HEK293 (cell line): ENCODE measurements at regions not wholly inside any gene's neighbourhood (a gene's known extent, or its start where the extent isn't known, plus 50 kb on each side); places are given as distances from the start of the nearest gene placed in this dataset.

ENCODE experiments used
- CTCF ChIA-PET: fragments of 350-600 bp; formaldehyde crosslinking; extraction: SDS; loops from one replicate; lab custom pipeline; 2021; ENCODE audit warnings: antibody characterized with exemption; lab: Yijun Ruan, JAX
- POLR2A ChIA-PET: fragments of 300-600 bp; formaldehyde crosslinking; extraction: SDS; loops from one replicate; lab custom pipeline; 2020; ENCODE audit warnings: antibody characterized with exemption, inconsistent platforms; lab: Yijun Ruan, JAX
- H3K27ac ChIP-seq: fragments of 200-500 bp; sonication (Bioruptor generic); 2 replicates; pipeline ENCODE4 v1.5.1; 2014; ENCODE audit warnings: low read depth, low read length, control low read depth, inconsistent platforms; ENCODE audit errors: extremely low read depth
- H3K36me3 ChIP-seq, 2 experiments: fragments of 200-500 bp in 1 of 2; sonication (Bioruptor generic) in 1 of 2; 1 replicate in 1 of 2; 2 replicates in 1 of 2; pipeline ENCODE4 v1.5.1; 2014 to 2017; ENCODE audit warnings: inconsistent platforms in 2 of 2, low read length in 2 of 2; ENCODE audit not compliant: control insufficient read depth in 2 of 2, insufficient read depth in 1 of 2
- H3K4me1 ChIP-seq: fragments of 200-500 bp; sonication (Bioruptor generic); 2 replicates; pipeline ENCODE4 v1.5.1; 2014; ENCODE audit warnings: mild to moderate bottlenecking, low read length, inconsistent platforms; ENCODE audit not compliant: control insufficient read depth, insufficient read depth
- H3K4me3 ChIP-seq: 2 replicates; pipeline ENCODE4 v1.5.1; 2011; ENCODE audit warnings: low read depth, mild to moderate bottlenecking, control low read depth, low read length, moderate library complexity
- H3K9me3 ChIP-seq: fragments of 200-500 bp; sonication (Bioruptor generic); 2 replicates; pipeline ENCODE4 v1.5.1; 2014; ENCODE audit warnings: low read depth, low read length, inconsistent platforms; ENCODE audit not compliant: control insufficient read depth, insufficient read depth
- EGR2 ChIP-seq: fragments of 450-650 bp; formaldehyde crosslinking; IDR thresholded peaks from 2 replicates; pipeline ENCODE4 v1.5.1; 2016; ENCODE audit warnings: low read depth, missing biosample characterization, missing genetic modification characterization
- GLI2 ChIP-seq: fragments of 450-650 bp; formaldehyde crosslinking; IDR thresholded peaks from 2 replicates; pipeline ENCODE4; 2017; ENCODE audit warnings: missing biosample characterization, missing genetic modification characterization, low read depth, borderline replicate concordance
- KLF10 ChIP-seq: fragments of 450-650 bp; IDR thresholded peaks from 2 replicates; pipeline ENCODE4 v1.5.1; 2018; ENCODE audit warnings: missing biosample characterization, mild to moderate bottlenecking, missing genetic modification characterization
- MYNN ChIP-seq: fragments of 450-650 bp; formaldehyde crosslinking; IDR thresholded peaks from 2 replicates; pipeline ENCODE4 v1.5.1; 2016; ENCODE audit warnings: missing biosample characterization, missing genetic modification characterization, borderline replicate concordance
- YY1 ChIP-seq: fragments of 450-650 bp; formaldehyde crosslinking; IDR thresholded peaks from 2 replicates; pipeline ENCODE4 v1.5.1; 2018; ENCODE audit warnings: missing biosample characterization, missing genetic modification characterization
- ZNF10 ChIP-seq: fragments of 450-650 bp; formaldehyde crosslinking; IDR thresholded peaks from 2 replicates; pipeline ENCODE4 v1.5.1; 2017; ENCODE audit warnings: missing biosample characterization, missing genetic modification characterization
- ZNF24 ChIP-seq: fragments of 450-650 bp; formaldehyde crosslinking; IDR thresholded peaks from 2 replicates; pipeline ENCODE4 v1.5.1; 2016; ENCODE audit warnings: missing biosample characterization, missing genetic modification characterization
- ZNF354C ChIP-seq: fragments of 450-650 bp; formaldehyde crosslinking; IDR thresholded peaks from 2 replicates; pipeline ENCODE4 v1.5.1; 2016; ENCODE audit warnings: missing biosample characterization, missing genetic modification characterization, low read depth, borderline replicate concordance
- ZNF473 ChIP-seq: fragments of 450-650 bp; formaldehyde crosslinking; IDR thresholded peaks from 2 replicates; pipeline ENCODE4 v1.5.1; 2017; ENCODE audit warnings: missing biosample characterization, missing genetic modification characterization
- ZNF510 ChIP-seq: fragments of 450-650 bp; formaldehyde crosslinking; IDR thresholded peaks from 2 replicates; pipeline ENCODE4 v1.5.1; 2018; ENCODE audit warnings: mild to moderate bottlenecking, missing genetic modification characterization, missing biosample characterization; ENCODE audit not compliant: insufficient replicate concordance
- ZNF530 ChIP-seq: fragments of 450-650 bp; formaldehyde crosslinking; IDR thresholded peaks from 2 replicates; pipeline ENCODE4 v1.5.1; 2016; ENCODE audit warnings: low read depth, missing biosample characterization, missing genetic modification characterization
- ZNF544 ChIP-seq: fragments of 450-650 bp; formaldehyde crosslinking; IDR thresholded peaks from 2 replicates; pipeline ENCODE4 v1.5.0; 2017; ENCODE audit warnings: missing biosample characterization, missing genetic modification characterization
- ZNF600 ChIP-seq: fragments of 450-650 bp; formaldehyde crosslinking; IDR thresholded peaks from 2 replicates; pipeline ENCODE4 v1.5.1; 2016; ENCODE audit warnings: missing biosample characterization, missing genetic modification characterization
- ZNF658 ChIP-seq: fragments of 450-650 bp; formaldehyde crosslinking; IDR thresholded peaks from 2 replicates; pipeline ENCODE4; 2016; ENCODE audit warnings: missing biosample characterization, missing genetic modification characterization
- ZNF664 ChIP-seq: fragments of 450-650 bp; formaldehyde crosslinking; IDR thresholded peaks from 2 replicates; pipeline ENCODE4 v1.5.1; 2016; ENCODE audit warnings: missing biosample characterization, missing genetic modification characterization
- ZNF670 ChIP-seq: fragments of 450-650 bp; formaldehyde crosslinking; IDR thresholded peaks from 2 replicates; pipeline ENCODE4 v1.5.1; 2016; ENCODE audit warnings: missing biosample characterization, missing genetic modification characterization, low read depth
- ZNF768 ChIP-seq: fragments of 450-650 bp; formaldehyde crosslinking; IDR thresholded peaks from 2 replicates; pipeline ENCODE4 v1.5.1; 2018; ENCODE audit warnings: missing biosample characterization, mild to moderate bottlenecking, missing genetic modification characterization
- ZNF776 ChIP-seq: fragments of 450-650 bp; formaldehyde crosslinking; IDR thresholded peaks from 2 replicates; pipeline ENCODE4 v1.5.0; 2017; ENCODE audit warnings: missing biosample characterization, missing genetic modification characterization, borderline replicate concordance
- TF ChIP-seq, protein P1 (sequence below): fragments of 450-650 bp; formaldehyde crosslinking; IDR thresholded peaks from 2 replicates; pipeline ENCODE4 v1.5.1; 2016; ENCODE audit warnings: missing biosample characterization, missing genetic modification characterization
- TF ChIP-seq, protein P2 (sequence below): fragments of 450-650 bp; formaldehyde crosslinking; IDR thresholded peaks from 2 replicates; pipeline ENCODE4 v1.5.1; 2016; ENCODE audit warnings: missing biosample characterization, missing genetic modification characterization
- TF ChIP-seq, protein P3 (sequence below): fragments of 450-650 bp; formaldehyde crosslinking; IDR thresholded peaks from 2 replicates; pipeline ENCODE4 v1.5.1; 2016; ENCODE audit warnings: missing biosample characterization, missing genetic modification characterization
- TF ChIP-seq, protein P4 (sequence below): fragments of 450-650 bp; formaldehyde crosslinking; optimal IDR thresholded peaks from 2 replicates; pipeline ENCODE3; 2016; ENCODE audit warnings: missing biosample characterization, mild to moderate bottlenecking, missing genetic modification characterization
- TF ChIP-seq, protein P5 (sequence below): fragments of 450-650 bp; formaldehyde crosslinking; IDR thresholded peaks from 2 replicates; pipeline ENCODE4 v1.5.1; 2017; ENCODE audit warnings: missing biosample characterization, missing genetic modification characterization
- TF ChIP-seq, protein P6 (sequence below): fragments of 450-650 bp; formaldehyde crosslinking; IDR thresholded peaks from 2 replicates; pipeline ENCODE4 v1.5.1; 2016; ENCODE audit warnings: missing biosample characterization, missing genetic modification characterization, borderline replicate concordance

DNA sequence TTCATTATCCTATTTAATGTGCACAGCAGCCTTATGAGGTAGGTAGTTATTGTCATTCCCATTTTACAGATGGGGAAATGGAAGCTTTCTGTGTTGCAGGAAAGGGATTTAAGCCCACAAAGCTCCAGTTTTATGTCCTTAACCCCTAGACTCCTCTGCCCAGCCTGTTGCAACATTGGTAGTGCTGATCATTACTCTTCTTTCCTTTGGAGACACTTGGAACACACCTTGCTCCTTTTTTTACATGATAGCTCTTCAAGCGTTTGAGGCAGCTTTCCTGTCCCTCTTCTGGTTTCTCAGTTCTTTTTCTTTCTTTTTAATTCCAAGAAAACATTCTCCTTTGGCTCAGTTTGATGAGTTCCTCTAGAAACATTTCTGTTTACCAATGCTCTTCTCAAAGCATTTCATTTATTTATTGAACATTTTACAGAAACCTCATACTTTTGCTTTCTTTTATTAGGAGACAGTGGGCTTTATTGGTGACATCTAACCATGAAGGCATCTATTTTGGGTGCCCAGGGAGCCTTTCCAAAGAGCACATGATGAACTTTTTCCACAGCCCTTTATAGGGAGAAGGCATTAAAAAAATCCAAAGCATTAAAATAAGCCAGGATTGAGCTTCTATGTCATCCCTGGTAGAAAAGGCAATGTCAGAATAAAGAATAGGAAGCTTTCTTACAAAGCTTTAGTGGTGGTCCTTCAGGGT, 218.0 kb downstream of the TMEM38B start:
- no peak overlapping the region for H3K27ac ChIP-seq
- POLR2A ChIA-PET = no interaction called here
- no peaks in the 10 kb centered on the region for H3K9me3 ChIP-seq
- H3K4me3 ChIP-seq = no peak overlapping the region
- H3K4me1 ChIP-seq = no peaks in the 10 kb centered on the region
- no peaks in the 10 kb centered on the region for H3K36me3 ChIP-seq
- CTCF ChIA-PET = interaction anchor here (0.9 to 1.5 kb wide), 2 partner anchors 31 to 70 kb away, joined by 4 read pairs; no protein-coding TSS in a partner anchor
- TF ChIP-seq, protein P1, sequence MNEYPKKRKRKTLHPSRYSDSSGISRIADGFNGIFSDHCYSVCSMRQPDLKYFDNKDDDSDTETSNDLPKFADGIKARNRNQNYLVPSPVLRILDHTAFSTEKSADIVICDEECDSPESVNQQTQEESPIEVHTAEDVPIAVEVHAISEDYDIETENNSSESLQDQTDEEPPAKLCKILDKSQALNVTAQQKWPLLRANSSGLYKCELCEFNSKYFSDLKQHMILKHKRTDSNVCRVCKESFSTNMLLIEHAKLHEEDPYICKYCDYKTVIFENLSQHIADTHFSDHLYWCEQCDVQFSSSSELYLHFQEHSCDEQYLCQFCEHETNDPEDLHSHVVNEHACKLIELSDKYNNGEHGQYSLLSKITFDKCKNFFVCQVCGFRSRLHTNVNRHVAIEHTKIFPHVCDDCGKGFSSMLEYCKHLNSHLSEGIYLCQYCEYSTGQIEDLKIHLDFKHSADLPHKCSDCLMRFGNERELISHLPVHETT = no peak
- TF ChIP-seq ZNF530 (tag by site-specific recombination) (no peak), ZNF776 (no peak), EGR2 (tag by site-specific recombination) (no peak), ZNF24 (tag by site-specific recombination) (no peak), YY1 (tag by site-specific recombination) (no peak), ZNF600 (tag by site-specific recombination) (no peak), MYNN (tag by site-specific recombination) (no peak), ZNF544 (tag by site-specific recombination) (no peak), ZNF473 (tag by site-specific recombination) (no peak), ZNF354C (tag by site-specific recombination) (no peak)
- TF ChIP-seq, protein P2, sequence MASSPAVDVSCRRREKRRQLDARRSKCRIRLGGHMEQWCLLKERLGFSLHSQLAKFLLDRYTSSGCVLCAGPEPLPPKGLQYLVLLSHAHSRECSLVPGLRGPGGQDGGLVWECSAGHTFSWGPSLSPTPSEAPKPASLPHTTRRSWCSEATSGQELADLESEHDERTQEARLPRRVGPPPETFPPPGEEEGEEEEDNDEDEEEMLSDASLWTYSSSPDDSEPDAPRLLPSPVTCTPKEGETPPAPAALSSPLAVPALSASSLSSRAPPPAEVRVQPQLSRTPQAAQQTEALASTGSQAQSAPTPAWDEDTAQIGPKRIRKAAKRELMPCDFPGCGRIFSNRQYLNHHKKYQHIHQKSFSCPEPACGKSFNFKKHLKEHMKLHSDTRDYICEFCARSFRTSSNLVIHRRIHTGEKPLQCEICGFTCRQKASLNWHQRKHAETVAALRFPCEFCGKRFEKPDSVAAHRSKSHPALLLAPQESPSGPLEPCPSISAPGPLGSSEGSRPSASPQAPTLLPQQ (tag by site-specific recombination) = no peak
- TF ChIP-seq, protein P3, sequence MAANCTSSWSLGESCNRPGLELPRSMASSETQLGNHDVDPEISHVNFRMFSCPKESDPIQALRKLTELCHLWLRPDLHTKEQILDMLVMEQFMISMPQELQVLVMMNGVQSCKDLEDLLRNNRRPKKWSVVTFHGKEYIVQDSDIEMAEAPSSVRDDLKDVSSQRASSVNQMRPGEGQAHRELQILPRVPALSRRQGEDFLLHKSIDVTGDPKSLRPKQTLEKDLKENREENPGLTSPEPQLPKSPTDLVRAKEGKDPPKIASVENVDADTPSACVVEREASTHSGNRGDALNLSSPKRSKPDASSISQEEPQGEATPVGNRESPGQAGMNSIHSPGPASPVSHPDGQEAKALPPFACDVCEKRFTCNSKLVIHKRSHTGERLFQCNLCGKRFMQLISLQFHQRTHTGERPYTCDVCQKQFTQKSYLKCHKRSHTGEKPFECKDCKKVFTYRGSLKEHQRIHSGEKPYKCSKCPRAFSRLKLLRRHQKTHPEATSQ (tag by site-specific recombination) = no peak
- TF ChIP-seq, protein P4, sequence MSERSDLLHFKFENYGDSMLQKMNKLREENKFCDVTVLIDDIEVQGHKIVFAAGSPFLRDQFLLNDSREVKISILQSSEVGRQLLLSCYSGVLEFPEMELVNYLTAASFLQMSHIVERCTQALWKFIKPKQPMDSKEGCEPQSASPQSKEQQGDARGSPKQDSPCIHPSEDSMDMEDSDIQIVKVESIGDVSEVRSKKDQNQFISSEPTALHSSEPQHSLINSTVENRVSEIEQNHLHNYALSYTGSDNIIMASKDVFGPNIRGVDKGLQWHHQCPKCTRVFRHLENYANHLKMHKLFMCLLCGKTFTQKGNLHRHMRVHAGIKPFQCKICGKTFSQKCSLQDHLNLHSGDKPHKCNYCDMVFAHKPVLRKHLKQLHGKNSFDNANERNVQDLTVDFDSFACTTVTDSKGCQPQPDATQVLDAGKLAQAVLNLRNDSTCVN = no peak
- TF ChIP-seq, protein P5, sequence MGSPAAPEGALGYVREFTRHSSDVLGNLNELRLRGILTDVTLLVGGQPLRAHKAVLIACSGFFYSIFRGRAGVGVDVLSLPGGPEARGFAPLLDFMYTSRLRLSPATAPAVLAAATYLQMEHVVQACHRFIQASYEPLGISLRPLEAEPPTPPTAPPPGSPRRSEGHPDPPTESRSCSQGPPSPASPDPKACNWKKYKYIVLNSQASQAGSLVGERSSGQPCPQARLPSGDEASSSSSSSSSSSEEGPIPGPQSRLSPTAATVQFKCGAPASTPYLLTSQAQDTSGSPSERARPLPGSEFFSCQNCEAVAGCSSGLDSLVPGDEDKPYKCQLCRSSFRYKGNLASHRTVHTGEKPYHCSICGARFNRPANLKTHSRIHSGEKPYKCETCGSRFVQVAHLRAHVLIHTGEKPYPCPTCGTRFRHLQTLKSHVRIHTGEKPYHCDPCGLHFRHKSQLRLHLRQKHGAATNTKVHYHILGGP (tag by site-specific recombination) = no peak

DNA sequence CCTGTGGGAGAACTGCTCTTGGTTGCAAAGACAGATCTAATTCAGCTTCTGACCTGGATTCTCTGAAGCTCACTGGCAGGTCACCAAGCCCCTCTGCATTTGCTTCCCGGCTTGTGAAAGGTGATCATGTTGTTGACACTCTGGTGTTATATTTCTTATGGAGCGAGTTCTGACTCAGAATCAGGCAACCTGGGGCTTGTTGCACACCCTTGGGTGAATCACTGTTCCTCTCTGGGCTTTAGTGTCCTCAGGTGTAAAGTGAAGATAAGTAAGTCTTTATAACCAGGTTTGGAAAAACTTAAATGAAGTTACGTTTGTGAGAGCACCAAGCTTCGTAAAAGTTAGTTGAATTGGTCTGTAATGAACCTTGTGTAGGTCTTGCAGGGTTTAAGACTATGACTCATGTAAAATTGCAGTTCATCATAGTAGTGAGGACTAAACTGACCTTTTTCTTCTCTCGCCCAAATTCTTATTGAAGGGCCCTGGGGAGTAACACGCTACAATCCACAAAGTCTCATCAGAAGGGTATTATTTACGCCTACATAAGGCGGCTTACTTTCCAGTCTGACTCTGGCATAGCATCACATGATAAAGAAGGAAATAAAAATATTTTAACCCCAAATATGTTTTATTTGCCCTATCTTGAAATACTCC, 218.6 kb downstream of the TMEM38B start:
- TF ChIP-seq ZNF768 (tag by site-specific recombination) (no peak), KLF10 (tag by site-specific recombination) (no peak), ZNF10 (tag by site-specific recombination) (no peak), EGR2 (tag by site-specific recombination) (no peak), ZNF510 (tag by site-specific recombination) (no peak), ZNF658 (tag by site-specific recombination) (no peak), ZNF664 (tag by site-specific recombination) (no peak), ZNF670 (no peak), GLI2 (tag by site-specific recombination) (no peak)
- TF ChIP-seq, protein P6, sequence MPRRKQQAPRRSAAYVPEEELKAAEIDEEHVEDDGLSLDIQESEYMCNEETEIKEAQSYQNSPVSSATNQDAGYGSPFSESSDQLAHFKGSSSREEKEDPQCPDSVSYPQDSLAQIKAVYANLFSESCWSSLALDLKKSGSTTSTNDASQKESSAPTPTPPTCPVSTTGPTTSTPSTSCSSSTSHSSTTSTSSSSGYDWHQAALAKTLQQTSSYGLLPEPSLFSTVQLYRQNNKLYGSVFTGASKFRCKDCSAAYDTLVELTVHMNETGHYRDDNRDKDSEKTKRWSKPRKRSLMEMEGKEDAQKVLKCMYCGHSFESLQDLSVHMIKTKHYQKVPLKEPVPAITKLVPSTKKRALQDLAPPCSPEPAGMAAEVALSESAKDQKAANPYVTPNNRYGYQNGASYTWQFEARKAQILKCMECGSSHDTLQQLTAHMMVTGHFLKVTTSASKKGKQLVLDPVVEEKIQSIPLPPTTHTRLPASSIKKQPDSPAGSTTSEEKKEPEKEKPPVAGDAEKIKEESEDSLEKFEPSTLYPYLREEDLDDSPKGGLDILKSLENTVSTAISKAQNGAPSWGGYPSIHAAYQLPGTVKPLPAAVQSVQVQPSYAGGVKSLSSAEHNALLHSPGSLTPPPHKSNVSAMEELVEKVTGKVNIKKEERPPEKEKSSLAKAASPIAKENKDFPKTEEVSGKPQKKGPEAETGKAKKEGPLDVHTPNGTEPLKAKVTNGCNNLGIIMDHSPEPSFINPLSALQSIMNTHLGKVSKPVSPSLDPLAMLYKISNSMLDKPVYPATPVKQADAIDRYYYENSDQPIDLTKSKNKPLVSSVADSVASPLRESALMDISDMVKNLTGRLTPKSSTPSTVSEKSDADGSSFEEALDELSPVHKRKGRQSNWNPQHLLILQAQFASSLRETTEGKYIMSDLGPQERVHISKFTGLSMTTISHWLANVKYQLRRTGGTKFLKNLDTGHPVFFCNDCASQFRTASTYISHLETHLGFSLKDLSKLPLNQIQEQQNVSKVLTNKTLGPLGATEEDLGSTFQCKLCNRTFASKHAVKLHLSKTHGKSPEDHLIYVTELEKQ (tag by site-specific recombination) = no peak
- Histone ChIP-seq H3K9me3 (no peaks in the 10 kb centered on the region), H3K4me1 (no peaks in the 10 kb centered on the region), H3K36me3 (no peaks in the 10 kb centered on the region), H3K27ac (no peak overlapping the region), H3K4me3 (no peak overlapping the region)
- CTCF ChIA-PET = interaction anchor here (0.9 to 1.5 kb wide), 2 partner anchors 31 to 71 kb away, joined by 4 read pairs; no protein-coding TSS in a partner anchor
- POLR2A ChIA-PET = no interaction called here
